ENCODE measurements at regions not wholly inside any gene's neighbourhood (a gene's known extent, or its start where the extent isn't known, plus 50 kb on each side); places are given as distances from the start of the nearest gene placed in this dataset.

GRCh38 chr9:79149585-79149984 is 422.2 kb upstream of the TLE4 start:
- ChIA-PET POLR2A (no interaction called here), CTCF (interaction anchor here (0.8 to 1.0 kb wide), 2 partner anchors 12 to 15 kb away, joined by 3 to 4 read pairs; no protein-coding TSS in a partner anchor)
- no TSS peak for BruUV-seq (replicated peaks)
- Histone ChIP-seq H3K27ac (ENCODE audit: insufficient read depth, low read depth, low read length) (no peak overlapping the region), H3K36me3 (ENCODE audit: control insufficient read depth in 2 of 2, extremely low read depth in 1 of 2, insufficient read depth in 2 of 2, low read length in 2 of 2) (no peaks in the 10 kb centered on the region), H3K4me1 (ENCODE audit: control insufficient read depth, extremely low read depth, insufficient read depth, low read length) (no peaks in the 10 kb centered on the region), H3K9me3 (replicated peaks; ENCODE audit: control insufficient read depth, insufficient read depth, low read length) (no peaks in the 10 kb centered on the region), H3K9ac (replicated peaks; ENCODE audit: extremely low read depth, insufficient read depth, low read length) (no peak overlapping the region), H4K20me1 (replicated peaks; ENCODE audit: control insufficient read depth, extremely low read depth, insufficient read depth, low read length) (no peaks in the 10 kb centered on the region), H3K27me3 (ENCODE audit: control insufficient read depth in 2 of 2, insufficient read depth in 2 of 2, low read length in 2 of 2) (no peaks in the 10 kb centered on the region), H3K79me2 (ENCODE audit: control insufficient read depth, insufficient read depth, low read length) (no peaks in the 10 kb centered on the region), H3K4me3 (replicated peaks in 1 of 3; ENCODE audit: insufficient read depth in 1 of 3, low read depth in 1 of 3, low read length in 3 of 3) (no peak overlapping the region), H3K4me2 (ENCODE audit: insufficient read depth, low read length) (no peak overlapping the region), H3K9me1 (replicated peaks; ENCODE audit: control insufficient read depth, extremely low read depth, insufficient read depth, low read length) (no peaks in the 10 kb centered on the region), H2AFZ (ENCODE audit: low read depth, low read length) (no peak overlapping the region)
- dilution Hi-C loops (cut with MboI; ENCODE audit: extremely low pct_ligation_motif_present, low sequenced_read_pairs): no loop called here
- no peak for FAIRE-seq
- DNase-seq (ENCODE audit: low read depth, low spot score): no peak
- TF ChIP-seq MAX (IDR thresholded peaks at IDR 0.05; ENCODE audit: insufficient read depth, insufficient read length): no peak
- TF ChIP-seq MYC (IDR thresholded peaks at IDR 0.05; ENCODE audit: low read depth, low read length): no peak
- no peak for TF ChIP-seq CTCF (IDR thresholded peaks at IDR 0.05; ENCODE audit: extremely low read depth in 1 of 2, insufficient read depth in 1 of 2, low read depth in 1 of 2, low read length in 2 of 2)
- TF ChIP-seq GATA2 (IDR thresholded peaks at IDR 0.05; ENCODE audit: insufficient read depth, insufficient read length, low read depth, low read length): no peak
- intact Hi-C loops (cut with micrococcal nuclease): no loop called here

- no peak for DNase-seq (ENCODE audit: low read depth, low spot score)
- dilution Hi-C loops (cut with MboI; ENCODE audit: extremely low pct_ligation_motif_present, low sequenced_read_pairs): no loop called here
- CTCF ChIA-PET: interaction anchor here (1.4 kb wide), 2 partner anchors 17 to 22 kb away, joined by 4 read pairs; no protein-coding TSS in a partner anchor
Observed at GRCh38 chr9:79151791-79152190, 420.0 kb upstream of the TLE4 start.

More at GRCh38 chr9:79151791-79152190, 420.0 kb upstream of the TLE4 start:
- H3K9me3 ChIP-seq (replicated peaks; ENCODE audit: control insufficient read depth, insufficient read depth, low read length): no peaks in the 10 kb centered on the region
- H3K4me3 ChIP-seq (replicated peaks in 1 of 3; ENCODE audit: insufficient read depth in 1 of 3, low read depth in 1 of 3, low read length in 3 of 3): no peak overlapping the region
- FAIRE-seq: no peak
- H3K27me3 ChIP-seq (ENCODE audit: control insufficient read depth in 2 of 2, insufficient read depth in 2 of 2, low read length in 2 of 2): no peaks in the 10 kb centered on the region
- no TSS peak for BruUV-seq (replicated peaks)
- no peaks in the 10 kb centered on the region for H3K79me2 ChIP-seq (ENCODE audit: control insufficient read depth, insufficient read depth, low read length)
- TF ChIP-seq CTCF (IDR thresholded peaks at IDR 0.05; ENCODE audit: extremely low read depth in 1 of 2, insufficient read depth in 1 of 2, low read depth in 1 of 2, low read length in 2 of 2) (no peak), JUN (IDR thresholded peaks at IDR 0.05; ENCODE audit: borderline replicate concordance, insufficient read depth, insufficient read length, low read depth) (no peak), MYC (IDR thresholded peaks at IDR 0.05; ENCODE audit: low read depth, low read length) (no peak), POLR2A (IDR thresholded peaks at IDR 0.05; ENCODE audit: low read depth, low read length) (no peak), GATA2 (IDR thresholded peaks at IDR 0.05; ENCODE audit: insufficient read depth, insufficient read length, low read depth, low read length) (no peak), FOS (IDR thresholded peaks at IDR 0.05; ENCODE audit: borderline replicate concordance, insufficient read depth, low read length) (no peak), POLR2AphosphoS5 (IDR thresholded peaks at IDR 0.05; ENCODE audit: insufficient read depth, low read depth, low read length) (no peak)
- H3K9ac ChIP-seq (replicated peaks; ENCODE audit: extremely low read depth, insufficient read depth, low read length): no peak overlapping the region
- POLR2A ChIA-PET: no interaction called here
- no peak overlapping the region for H3K4me2 ChIP-seq (ENCODE audit: insufficient read depth, low read length)
- no peak overlapping the region for H3K27ac ChIP-seq (ENCODE audit: insufficient read depth, low read depth, low read length)
- intact Hi-C loops (cut with micrococcal nuclease): no loop called here
- H3K9me1 ChIP-seq (replicated peaks; ENCODE audit: control insufficient read depth, extremely low read depth, insufficient read depth, low read length): no peaks in the 10 kb centered on the region
- no peaks in the 10 kb centered on the region for H3K36me3 ChIP-seq (ENCODE audit: control insufficient read depth in 2 of 2, extremely low read depth in 1 of 2, insufficient read depth in 2 of 2, low read length in 2 of 2)
- H3K4me1 ChIP-seq (ENCODE audit: control insufficient read depth, extremely low read depth, insufficient read depth, low read length): no peaks in the 10 kb centered on the region
- H2AFZ ChIP-seq (ENCODE audit: low read depth, low read length): no peak overlapping the region
- no peaks in the 10 kb centered on the region for H4K20me1 ChIP-seq (replicated peaks; ENCODE audit: control insufficient read depth, extremely low read depth, insufficient read depth, low read length)
